NCI-H524 (cell line): ENCODE measurements at regions not wholly inside any gene's neighbourhood (a gene's known extent, or its start where the extent isn't known, plus 50 kb on each side); places are given as distances from the start of the nearest gene placed in this dataset.

ENCODE experiments used
- DNase-seq, 2 experiments: peaks; one replicate each; lab custom pipeline; 2025; lab: John Stamatoyannopoulos, UW

GRCh38 chr2:200752332-200752731 is 59.4 kb upstream of the BZW1 start:
- no peak for DNase-seq

- DNase-seq = no peak
Measured at GRCh38 chr2:200752835-200753234, 58.9 kb upstream of the BZW1 start.

- DNase-seq = no peak
Measured at GRCh38 chr2:200756618-200757321, 54.9 kb upstream of the BZW1 start.

- DNase-seq = no peak
Measured at GRCh38 chr2:200757399-200757798, 54.3 kb upstream of the BZW1 start.

- DNase-seq = no peak
Measured at GRCh38 chr2:200758341-200758740, 53.4 kb upstream of the BZW1 start.

- no peak for DNase-seq
Measured at GRCh38 chr2:200761266-200761665, 50.4 kb upstream of the BZW1 start.
